ENCODE measurements at regions not wholly inside any gene's neighbourhood (a gene's known extent, or its start where the extent isn't known, plus 50 kb on each side); places are given as distances from the start of the nearest gene placed in this dataset.

DNA sequence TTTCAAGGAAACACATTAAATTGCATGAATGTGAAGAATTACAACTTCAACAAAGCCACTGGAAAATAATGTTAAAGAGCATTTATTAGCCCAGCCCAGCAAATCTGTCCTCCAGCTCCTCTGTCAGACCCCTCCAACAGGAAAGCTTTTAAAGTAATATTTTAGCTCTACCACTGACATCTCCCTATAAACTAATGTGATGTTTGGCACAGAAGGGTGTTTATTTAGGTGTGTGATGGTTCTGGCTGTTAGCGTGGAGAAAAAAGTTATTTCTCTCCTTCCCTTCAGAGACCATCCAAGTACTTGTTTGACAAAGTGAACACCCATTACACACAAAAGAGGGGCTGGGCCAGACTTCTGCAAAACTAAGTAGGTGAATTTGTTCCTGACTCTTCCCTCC lies 111.9 kb upstream of the TARS1 start:
- Histone ChIP-seq H3K4me2 (no peak overlapping the region), H4K20me1 (ENCODE audit: insufficient read depth) (no peaks in the 10 kb centered on the region), H3K79me2 (ENCODE audit: insufficient read depth) (no peaks in the 10 kb centered on the region), H3K9ac (no peak overlapping the region), H3K4me1 (ENCODE audit: control insufficient read depth in 1 of 2, insufficient read depth in 2 of 2, low read depth in 1 of 2, low read length in 1 of 2) (peaks cover 0 to 3% of the 10 kb centered on the region in 2 experiments; a peak in 1 of 4 replicates), H2AFZ (ENCODE audit: low read depth) (no peak overlapping the region), H3K9me3 (no peaks in the 10 kb centered on the region), H3F3A (replicated peaks; ENCODE audit: insufficient read depth) (peaks cover 3% of the 10 kb centered on the region), H3K27ac (ENCODE audit: low read depth in 2 of 2, low read length in 1 of 2) (peak overlapping the region in 1 of 2 experiments; percentile 6; a peak in 2 of 4 replicates), H3K27me3 (ENCODE audit: insufficient read depth) (no peaks in the 10 kb centered on the region), H3K4me3 (ENCODE audit: low read depth in 2 of 2, low read length in 1 of 2) (no peak overlapping the region), H3K9me2 (no peaks in the 10 kb centered on the region), H3K36me3 (replicated peaks in 1 of 2; ENCODE audit: control insufficient read depth in 1 of 2, insufficient read depth in 2 of 2, low read length in 1 of 2) (no peaks in the 10 kb centered on the region)
- ChIA-PET POLR2A (no interaction called here), CTCF (no interaction called here)
- TF ChIP-seq, protein P1, sequence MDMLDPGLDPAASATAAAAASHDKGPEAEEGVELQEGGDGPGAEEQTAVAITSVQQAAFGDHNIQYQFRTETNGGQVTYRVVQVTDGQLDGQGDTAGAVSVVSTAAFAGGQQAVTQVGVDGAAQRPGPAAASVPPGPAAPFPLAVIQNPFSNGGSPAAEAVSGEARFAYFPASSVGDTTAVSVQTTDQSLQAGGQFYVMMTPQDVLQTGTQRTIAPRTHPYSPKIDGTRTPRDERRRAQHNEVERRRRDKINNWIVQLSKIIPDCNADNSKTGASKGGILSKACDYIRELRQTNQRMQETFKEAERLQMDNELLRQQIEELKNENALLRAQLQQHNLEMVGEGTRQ (IDR thresholded peaks at IDR 0.05; ENCODE audit: borderline replicate concordance, low read depth, low read length): no peak
- TF ChIP-seq, protein P2, sequence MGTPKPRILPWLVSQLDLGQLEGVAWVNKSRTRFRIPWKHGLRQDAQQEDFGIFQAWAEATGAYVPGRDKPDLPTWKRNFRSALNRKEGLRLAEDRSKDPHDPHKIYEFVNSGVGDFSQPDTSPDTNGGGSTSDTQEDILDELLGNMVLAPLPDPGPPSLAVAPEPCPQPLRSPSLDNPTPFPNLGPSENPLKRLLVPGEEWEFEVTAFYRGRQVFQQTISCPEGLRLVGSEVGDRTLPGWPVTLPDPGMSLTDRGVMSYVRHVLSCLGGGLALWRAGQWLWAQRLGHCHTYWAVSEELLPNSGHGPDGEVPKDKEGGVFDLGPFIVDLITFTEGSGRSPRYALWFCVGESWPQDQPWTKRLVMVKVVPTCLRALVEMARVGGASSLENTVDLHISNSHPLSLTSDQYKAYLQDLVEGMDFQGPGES (IDR thresholded peaks at IDR 0.05; ENCODE audit: low read depth, low read length): no peak
- TF ChIP-seq CHD2 (IDR thresholded peaks at IDR 0.05; ENCODE audit: low read length, partially characterized antibody) (no peak), SIN3A (IDR thresholded peaks at IDR 0.05; ENCODE audit: borderline replicate concordance, low read depth, low read length) (no peak), MAX (IDR thresholded peaks at IDR 0.05; ENCODE audit: low read depth) (no peak), RXRA (IDR thresholded peaks at IDR 0.05; ENCODE audit: borderline replicate concordance, low read depth) (no peak), TCF12 (IDR thresholded peaks at IDR 0.05) (no peak), GABPA (IDR thresholded peaks at IDR 0.05; ENCODE audit: low read depth) (no peak), RCOR1 (IDR thresholded peaks at IDR 0.05; ENCODE audit: low read length) (no peak), NRF1 (IDR thresholded peaks at IDR 0.05; ENCODE audit: low read depth, low read length) (no peak), MXI1 (IDR thresholded peaks at IDR 0.05; ENCODE audit: low read depth, low read length) (no peak)
- no peak for DNase-seq
- 64% methylated on average over 1 of the region's 1 CpG for WGBS (ENCODE audit: low lambda C conversion rate)

- H3F3A ChIP-seq (replicated peaks; ENCODE audit: insufficient read depth): peaks cover 3% of the 10 kb centered on the region
- H3K4me1 ChIP-seq (ENCODE audit: control insufficient read depth in 1 of 2, insufficient read depth in 2 of 2, low read depth in 1 of 2, low read length in 1 of 2): peaks cover 0 to 3% of the 10 kb centered on the region in 2 experiments; a peak in 1 of 4 replicates
- no peak for DNase-seq
- no peak for TF ChIP-seq POLR2AphosphoS5 (IDR thresholded peaks at IDR 0.05; ENCODE audit: low read depth, low read length)
- TF ChIP-seq MAX (IDR thresholded peaks at IDR 0.05; ENCODE audit: low read depth): no peak
- TF ChIP-seq RAD21 (IDR thresholded peaks at IDR 0.05; ENCODE audit: low read length): no peak
- TF ChIP-seq EP300 (IDR thresholded peaks at IDR 0.05; ENCODE audit: borderline replicate concordance in 1 of 2, low read depth in 1 of 2, low read length in 1 of 2): no peak
- TF ChIP-seq TAF1 (IDR thresholded peaks at IDR 0.05; ENCODE audit: borderline replicate concordance, low read depth, low read length): no peak
- no peak for TF ChIP-seq MXI1 (IDR thresholded peaks at IDR 0.05; ENCODE audit: low read depth, low read length)
- TF ChIP-seq JUND (IDR thresholded peaks at IDR 0.05): no peak
- TF ChIP-seq TEAD4 (IDR thresholded peaks at IDR 0.05; ENCODE audit: borderline replicate concordance, insufficient read depth): no peak
- TF ChIP-seq NRF1 (IDR thresholded peaks at IDR 0.05; ENCODE audit: low read depth, low read length): no peak
- TF ChIP-seq YY1 (IDR thresholded peaks at IDR 0.05; ENCODE audit: low read depth): no peak
- TF ChIP-seq REST (IDR thresholded peaks at IDR 0.05; ENCODE audit: low read depth, low read length): no peak
- no peak for TF ChIP-seq ELF1 (IDR thresholded peaks at IDR 0.05)
- TF ChIP-seq FOXJ3 (CRISPR knock-in tag; IDR thresholded peaks at IDR 0.05): no peak
- 21% methylated on average over 1 of the region's 1 CpG for WGBS (ENCODE audit: low lambda C conversion rate)
- H4K20me1 ChIP-seq (ENCODE audit: insufficient read depth): no peaks in the 10 kb centered on the region
- H3K27ac ChIP-seq (ENCODE audit: low read depth in 2 of 2, low read length in 1 of 2): peak overlapping the region; percentile 55 to 68; a peak in 3 of 4 replicates
- no peak overlapping the region for H3K4me3 ChIP-seq (ENCODE audit: low read depth in 2 of 2, low read length in 1 of 2)
- no peaks in the 10 kb centered on the region for H3K9me3 ChIP-seq
- no peaks in the 10 kb centered on the region for H3K27me3 ChIP-seq (ENCODE audit: insufficient read depth)
- ChIA-PET POLR2A (no interaction called here), CTCF (no interaction called here)
- no peaks in the 10 kb centered on the region for H3K9me2 ChIP-seq
- peak overlapping the region; percentile 69; the same call in 1 of the 2 replicates for H2AFZ ChIP-seq (ENCODE audit: low read depth)
- peak overlapping the region; percentile 21; the same call in 1 of the 2 replicates for H3K9ac ChIP-seq
- no peaks in the 10 kb centered on the region for H3K36me3 ChIP-seq (replicated peaks in 1 of 2; ENCODE audit: control insufficient read depth in 1 of 2, insufficient read depth in 2 of 2, low read length in 1 of 2)
- H3K79me2 ChIP-seq (ENCODE audit: insufficient read depth): no peaks in the 10 kb centered on the region
- H3K4me2 ChIP-seq: no peak overlapping the region
Measured at GRCh38 chr5:33329891-33330290, 110.9 kb upstream of the TARS1 start.
